ENCODE measurements at regions not wholly inside any gene's neighbourhood (a gene's known extent, or its start where the extent isn't known, plus 50 kb on each side); places are given as distances from the start of the nearest gene placed in this dataset.
A peak's percentile ranks its signal among the peaks of the same experiment; 100 is the strongest.
"Not testable (repeated sequence)": the region's sequence is repeated elsewhere in the genome, so short reads cannot be mapped to it uniquely, and the experiment has no call there.

DNA sequence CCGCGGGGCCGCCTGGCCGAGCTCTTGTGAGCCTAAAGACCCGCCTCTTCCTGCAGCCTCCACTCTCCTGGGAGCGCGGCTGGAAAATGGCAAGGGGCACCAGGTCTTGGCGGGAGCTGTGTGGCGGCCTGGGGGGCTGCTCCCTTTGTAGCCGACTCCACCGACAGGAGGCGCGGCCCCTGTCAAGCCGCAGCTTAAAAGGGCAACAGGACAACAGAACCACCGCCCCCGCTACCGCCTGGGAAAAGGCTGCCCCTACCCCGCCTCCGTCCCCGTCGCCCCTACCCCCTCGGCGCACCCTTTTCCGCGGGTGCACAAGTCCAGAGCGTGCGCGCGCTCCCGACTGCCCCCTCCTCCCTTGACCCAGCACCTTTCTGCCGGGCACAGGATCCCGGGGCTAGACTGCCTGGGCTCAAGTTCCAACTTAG lies 60.3 kb downstream of the GOLGA8K start:
- DNase-seq = not testable (repeated sequence)

DNA sequence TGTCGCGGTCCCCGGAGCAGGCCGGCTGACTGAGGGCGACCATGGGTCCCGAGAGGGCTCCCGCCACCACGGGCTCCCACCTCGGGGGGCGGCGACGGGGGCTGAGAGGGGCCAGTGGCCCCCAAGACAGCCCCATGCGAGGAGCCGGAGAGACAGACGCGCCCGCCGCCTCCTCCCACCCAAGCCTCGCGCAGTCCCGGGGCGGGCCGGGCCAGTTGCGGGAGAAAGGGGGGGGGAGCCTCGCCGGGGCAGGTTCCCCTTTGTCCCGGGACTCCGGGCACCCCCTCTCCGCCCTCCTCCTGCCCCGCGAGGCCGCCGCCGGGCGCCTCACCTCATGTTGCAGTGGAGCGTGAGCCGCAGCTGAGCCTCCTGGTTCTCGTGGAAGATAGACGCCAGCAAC lies 60.8 kb downstream of the GOLGA8K start:
- DNase-seq = not testable (repeated sequence)

DNA sequence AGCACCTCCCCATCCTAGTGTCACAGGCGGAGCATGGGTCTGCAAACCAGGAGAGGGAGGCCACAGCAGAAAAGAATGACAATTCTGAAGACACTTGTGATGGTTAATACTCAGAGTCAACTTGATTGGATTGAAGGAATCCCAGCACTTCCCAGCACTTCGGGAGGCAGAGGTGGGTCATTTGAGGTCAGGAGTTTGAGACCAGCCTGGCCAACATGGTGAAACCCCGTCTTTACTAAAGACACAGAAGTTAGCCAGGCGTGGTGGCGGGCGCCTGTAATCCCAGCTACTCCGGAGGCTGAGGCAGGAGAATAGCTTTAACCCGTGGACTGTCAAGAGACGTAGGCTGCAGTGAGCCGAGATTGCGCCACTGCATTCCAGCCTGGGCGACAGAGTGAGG lies 61.6 kb downstream of the GOLGA8K start:
- DNase-seq = not testable (repeated sequence)

DNA sequence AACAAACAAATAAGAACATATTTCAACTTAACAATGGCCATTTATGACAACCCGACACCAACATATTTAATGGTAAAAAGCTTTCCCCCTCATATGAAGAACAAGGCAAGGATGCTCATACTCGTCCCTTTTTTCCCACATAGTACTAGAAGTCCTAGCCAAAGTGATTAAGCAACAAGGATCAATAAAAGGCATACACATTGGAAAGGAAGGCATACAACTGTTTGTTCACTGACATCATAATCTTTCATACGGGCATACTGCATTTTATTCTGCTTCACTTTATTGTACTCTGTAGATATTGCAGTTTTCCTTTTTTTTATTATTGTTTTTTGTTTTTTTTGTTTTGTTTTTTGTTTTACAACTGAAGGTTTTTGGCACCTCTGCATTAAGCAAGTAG lies 66.3 kb downstream of the GOLGA8K start:
- not testable (repeated sequence) for DNase-seq

DNA sequence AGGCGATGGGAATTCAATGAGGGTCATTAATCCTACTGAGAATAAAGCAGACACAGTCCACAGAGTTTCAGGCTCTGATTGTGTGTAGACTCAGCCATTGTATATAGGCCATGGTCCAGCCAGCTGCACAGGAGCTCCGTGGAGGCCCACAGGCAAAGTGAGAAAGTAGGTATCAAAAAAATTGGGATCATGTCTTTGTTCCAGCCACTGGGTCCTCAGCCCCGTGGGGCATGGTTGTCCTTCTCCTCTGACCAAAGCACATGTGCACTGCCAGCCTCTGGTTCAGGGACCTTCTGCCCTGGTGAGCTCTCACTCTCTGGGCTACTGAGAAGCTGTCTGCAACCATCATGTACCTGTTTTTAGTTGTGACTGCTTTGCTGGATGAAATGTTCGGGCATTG lies 79.7 kb downstream of the GOLGA8K start:
- DNase-seq = not testable (repeated sequence)

DNA sequence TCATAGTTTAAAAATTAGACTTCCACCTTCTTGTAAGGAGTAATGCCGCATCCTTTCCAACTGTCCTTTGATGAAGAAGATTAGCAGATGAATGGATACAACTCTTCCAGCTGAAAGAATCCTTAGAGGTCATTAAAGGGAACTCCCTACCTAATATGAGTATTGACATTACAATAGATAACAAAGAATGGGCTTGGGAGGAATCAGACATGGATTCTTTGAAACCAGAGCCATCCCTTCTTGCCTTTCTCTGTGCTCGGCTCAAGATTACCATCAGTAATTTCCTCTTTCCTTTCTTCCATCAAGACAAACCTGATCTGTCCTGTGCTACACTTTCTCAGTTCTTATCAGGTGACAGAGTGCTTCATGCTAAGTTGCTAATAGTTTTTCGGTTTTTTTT lies 83.8 kb downstream of the GOLGA8K start:
- DNase-seq = not testable (repeated sequence)

DNA sequence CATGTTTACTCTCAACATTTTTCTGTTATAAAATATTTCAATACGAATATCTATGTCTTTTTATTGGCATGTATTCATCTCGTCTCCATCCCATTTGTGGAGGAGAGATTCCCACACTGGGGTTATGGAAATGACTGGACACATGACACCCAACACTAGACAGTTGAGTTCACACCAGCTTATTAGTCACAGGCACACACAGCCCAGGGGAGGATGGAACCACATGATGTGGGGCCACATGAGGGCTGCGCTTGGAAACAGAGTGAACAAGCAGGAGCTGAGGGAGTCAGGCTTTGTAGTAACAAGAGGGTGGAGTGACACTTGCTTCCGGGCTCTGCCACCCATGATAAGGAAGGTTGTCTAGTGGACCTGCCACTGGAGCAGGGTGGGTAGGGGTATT lies 86.6 kb downstream of the GOLGA8K start:
- DNase-seq = not testable (repeated sequence)

DNA sequence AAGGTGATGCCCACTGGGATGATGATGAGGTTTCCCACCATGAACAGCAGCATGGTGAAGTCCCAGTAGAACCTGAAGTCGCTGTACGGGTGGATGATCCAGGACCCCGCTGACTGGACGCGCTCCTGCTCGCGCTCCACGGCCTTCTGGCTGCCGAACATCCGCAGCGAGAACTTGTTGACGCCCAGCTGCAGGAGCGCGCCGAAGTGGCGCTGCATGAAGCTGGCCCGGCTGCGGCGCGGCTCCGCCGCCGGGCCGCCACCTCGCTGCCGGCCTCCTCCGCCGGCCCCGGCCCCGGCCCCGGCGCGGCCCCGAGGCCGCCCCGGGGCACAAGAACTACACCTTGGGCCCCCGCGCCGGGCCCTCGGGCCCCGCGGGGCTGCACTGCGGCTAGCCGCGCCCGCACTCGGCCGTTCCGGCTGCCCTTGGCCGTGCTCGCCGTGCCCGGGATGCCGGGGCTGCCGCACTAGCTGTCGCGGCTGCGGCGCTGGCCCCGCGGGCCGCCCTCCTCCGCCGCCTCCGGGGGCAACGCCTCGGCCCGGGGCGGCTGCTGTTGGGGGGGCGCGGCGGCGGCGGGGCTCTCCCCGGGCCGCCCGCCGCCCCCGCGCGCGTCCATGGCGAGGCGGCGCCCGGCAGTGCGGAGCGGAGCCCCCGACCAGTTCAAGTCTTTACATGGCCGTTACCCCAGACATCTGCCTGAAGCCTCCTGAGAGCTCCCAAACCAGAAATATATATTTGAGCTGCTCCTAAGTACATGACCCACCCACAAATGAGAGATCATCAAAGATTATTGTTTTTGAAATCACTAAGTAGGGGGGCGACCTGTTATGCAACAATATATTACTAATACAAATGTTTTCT lies 87.8 kb downstream of the GOLGA8K start:
- DNase-seq = not testable (repeated sequence)

DNA sequence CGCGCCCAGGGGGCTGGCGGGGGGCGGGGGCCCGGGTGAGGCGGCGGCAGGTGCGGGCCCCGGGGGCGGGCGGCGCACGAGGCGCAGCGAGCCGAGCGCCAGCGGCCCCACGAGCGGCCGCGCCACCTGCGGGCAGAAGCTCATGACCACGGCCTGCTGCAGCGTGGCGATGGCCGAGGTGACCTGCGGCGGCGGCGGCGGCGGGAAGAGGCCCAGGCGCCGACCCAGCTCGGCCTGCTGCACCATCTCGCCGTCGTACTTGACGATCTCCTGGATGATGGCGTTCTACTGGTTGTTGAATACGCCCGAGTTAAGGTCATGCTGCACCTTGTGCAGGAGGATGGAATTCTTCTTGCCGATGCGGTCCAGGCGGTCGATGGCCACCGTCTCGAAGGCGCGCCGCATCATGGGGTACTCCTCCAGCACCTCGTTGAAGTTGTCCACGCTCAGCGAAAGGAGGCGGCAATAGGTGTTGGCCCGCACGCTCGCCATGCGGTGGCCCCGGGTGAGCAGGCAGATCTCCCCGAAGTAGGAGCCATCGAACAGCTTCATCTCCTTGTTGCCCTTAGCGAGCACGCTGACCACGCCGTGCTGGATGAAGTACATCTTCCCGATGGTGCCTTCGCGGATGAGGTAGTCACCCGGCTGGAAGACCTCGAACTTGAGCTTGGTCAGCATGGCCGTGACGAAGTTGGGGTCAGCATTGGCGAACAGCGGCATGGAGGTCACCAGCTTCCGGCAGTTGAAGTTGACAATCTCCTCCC lies 89.5 kb downstream of the GOLGA8K start:
- not testable (repeated sequence) for DNase-seq

DNA sequence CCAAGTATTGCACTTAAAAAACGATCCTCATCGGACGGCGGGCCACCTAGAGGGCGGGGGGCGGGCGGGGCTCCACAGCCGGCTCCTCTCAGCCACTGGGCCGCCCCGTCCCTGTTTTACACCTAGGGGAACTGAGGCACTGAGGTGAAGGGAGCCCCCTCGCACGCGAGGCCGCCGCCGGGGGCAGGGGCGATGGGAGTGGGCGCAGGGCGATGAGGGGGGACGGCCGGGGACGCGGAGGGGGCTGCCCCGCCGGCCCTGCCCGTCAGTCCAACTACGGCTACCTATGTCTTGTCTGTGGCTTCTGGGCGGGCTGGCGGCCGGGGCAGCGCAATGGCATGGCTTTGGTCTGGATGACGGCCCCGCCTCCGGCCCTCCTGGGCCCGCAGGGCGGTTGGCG lies 90.4 kb downstream of the GOLGA8K start:
- DNase-seq = not testable (repeated sequence)

DNA sequence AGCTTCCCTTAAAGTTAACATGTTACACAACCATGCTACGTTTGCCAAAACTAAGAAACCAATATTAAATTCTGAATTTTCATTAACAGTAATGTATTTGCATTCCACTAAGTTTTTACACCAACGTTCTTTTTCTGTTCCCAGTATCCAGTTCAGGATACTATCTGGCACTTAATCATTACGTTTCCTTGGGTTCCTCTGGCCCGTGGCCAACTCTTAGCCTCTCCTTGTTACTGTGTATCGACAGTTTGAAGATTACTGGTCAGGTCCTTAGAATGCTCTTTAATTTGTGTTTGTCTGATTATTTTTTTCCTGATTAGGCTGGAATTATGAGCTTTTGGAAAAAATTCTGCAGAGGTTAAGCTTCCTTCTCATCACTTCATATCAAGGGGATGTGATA lies 95.5 kb downstream of the GOLGA8K start:
- not testable (repeated sequence) for DNase-seq

DNA sequence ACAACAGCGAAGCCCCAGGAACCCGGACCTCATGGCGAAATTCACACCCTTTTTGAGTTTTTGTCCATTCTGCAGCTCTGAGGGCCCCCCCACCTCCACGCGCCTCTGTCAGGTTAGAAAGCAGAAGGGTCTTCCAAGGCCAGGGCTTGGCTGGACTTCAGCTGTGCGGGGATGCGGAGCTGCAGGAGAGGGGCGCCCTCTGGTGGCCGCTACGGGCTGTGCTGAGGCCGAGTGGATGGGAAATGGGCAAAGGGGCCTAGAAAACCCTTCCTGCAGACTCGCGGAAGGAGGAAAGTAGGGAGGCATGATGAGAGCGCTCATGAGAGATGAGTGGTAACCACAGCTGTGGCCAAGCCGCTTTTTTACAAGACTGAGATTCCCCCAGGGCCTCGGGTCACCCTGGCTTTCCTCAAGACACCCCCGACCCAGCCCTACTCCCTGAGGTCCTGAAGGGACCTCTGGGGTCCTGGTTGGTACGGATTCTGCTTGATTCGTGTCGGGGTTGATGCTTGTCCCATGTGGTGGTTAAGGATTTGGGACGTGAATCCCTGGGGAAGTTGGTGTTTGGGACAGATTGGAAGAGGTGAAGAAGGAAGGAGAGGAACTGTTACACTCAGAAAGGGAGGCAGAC lies 126.8 kb downstream of the GOLGA8K start:
- not testable (repeated sequence) for DNase-seq

DNA sequence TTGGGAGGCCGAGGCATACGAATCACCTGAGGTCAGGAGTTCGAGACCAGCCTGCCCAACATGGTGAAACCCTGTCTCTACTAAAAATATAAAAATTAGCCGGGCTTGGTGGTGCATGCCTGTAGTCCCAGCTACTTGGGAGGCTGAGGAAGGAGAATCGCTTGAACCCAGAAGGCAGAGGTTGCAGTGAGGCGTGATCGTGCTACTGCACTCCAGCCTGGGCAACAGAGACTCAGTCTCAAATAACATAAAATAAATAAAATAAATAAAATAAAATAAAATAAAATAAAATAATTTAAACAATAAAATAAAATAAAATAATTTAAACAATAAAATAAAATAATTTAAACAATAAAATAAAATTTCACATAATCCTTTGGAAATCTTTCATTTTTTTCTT lies 149.1 kb downstream of the GOLGA8K start:
- not testable (repeated sequence) for DNase-seq

DNA sequence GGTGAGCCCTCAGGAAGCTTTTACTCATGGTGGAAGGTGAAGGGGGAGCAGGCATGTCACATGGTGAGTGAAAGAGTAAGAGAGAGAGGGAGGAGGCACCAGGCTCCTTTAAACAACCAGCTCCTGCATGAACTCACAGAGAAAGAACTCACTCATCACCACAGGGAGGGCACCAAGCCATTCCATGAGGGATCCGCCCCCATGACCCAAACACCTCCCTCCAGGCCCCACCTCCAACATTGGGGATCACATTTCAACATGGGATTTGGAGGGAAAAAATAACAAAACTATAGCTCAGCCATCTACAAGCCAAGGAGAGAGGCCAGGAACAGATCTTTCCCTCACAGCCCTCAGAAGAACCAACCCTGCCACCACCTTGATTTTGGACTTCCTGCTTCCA lies 153.9 kb downstream of the GOLGA8K start:
- DNase-seq = not testable (repeated sequence)

DNA sequence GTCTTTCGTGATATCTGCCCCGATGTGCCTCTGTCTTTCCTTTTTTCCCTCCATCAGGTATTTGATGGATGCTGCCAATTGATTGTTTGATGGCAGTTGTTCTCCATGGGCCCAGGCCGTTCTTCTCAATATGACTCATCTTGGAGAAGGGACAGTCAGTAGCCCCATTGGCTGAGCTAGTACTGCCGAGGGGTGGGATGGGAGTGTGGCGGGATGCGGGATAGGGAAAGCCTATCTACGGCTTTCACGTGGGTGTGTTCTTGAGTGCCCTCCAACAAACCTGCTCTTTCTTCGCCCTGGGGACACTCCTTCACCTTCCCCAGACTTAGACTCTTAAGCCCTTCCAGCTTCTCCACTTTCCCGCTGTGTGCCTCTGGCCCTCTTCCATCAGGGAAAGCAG lies 159.4 kb downstream of the GOLGA8K start:
- DNase-seq = not testable (repeated sequence)

DNA sequence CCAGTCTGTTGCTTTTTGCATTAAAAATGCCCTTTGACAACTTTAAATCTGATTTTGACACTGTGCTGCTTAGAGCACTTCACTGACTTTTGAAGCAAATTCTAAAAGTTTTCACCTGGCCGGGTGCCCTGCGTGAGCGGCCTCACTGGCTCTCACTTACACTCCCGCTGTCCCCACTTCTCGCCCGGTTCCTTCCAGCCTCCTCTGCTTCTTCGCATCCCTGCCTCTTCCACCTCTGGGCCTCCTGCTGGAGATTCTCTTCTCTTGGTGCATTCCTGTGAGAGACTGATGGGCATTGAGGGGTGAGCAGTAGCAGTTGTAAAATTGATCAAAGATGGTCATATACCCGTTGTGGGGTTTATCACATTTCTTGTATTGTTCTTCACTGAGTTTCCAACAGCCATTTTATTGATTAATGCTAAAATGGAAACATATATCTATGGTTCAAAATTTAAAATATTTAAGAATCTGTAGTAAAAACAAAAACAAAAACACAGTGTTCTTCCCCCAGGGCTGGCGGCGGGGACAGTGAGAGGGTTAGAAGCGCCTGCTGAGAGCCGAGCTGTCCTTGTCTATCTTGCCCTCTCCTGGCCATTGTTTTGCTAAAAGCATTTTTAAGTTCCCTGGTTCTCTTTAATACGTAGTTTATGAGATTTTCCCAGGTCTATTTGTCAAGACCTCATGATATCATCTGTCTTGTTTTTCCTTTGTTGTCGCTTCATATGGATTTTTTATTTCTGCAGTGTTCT lies 160.1 kb downstream of the GOLGA8K start:
- not testable (repeated sequence) for DNase-seq

DNA sequence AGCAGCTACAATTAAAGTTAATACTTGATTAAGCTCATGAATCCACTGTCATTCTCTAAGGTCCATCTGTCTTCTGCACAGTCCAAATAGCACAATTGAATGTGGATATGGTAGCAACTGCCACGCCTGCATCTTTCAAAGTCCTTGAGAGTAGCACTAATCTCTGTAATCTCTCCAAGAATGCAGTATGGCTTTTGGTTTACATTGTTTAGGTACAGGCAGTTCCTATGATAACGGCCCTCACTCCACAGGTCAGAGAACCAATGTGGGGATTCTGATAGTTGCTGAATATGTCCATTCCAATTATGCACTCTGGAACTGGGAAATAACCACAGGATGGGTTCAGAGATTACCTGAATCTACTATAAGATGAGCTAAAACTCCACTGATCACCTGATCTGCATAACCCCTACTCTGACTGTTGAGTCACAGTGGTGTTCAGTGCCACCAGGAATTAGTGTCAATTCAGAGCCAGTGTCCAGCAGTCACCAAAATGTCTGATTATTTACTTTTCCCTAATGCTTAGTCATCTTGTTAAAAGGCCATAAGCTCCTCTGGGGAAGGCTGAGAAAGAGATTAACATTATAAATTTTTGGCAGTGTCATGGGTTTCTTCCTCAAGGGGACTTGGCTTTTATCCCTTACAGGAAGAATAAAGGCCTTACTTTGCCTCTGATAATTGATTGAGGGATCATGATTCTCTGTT lies 175.5 kb downstream of the GOLGA8K start:
- not testable (repeated sequence) for DNase-seq

DNA sequence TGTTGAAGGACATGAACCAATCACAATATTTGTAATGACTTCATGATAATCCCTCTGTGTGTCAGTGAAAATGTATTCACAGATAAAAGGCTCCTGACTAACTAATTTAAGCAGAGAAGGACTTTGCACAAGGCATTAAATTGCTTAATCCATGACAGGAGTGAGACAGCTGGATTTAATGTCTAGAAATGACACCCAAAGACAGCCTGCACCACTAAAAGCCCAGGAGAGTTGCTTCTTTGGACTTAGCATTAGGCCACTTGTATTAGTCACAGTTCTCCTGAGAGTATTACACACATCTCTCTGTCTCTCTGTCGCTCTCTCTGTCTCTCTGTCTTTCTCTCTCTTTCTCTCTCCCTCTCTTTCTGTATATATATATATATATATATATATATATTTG lies 180.4 kb downstream of the GOLGA8K start:
- DNase-seq = peak; percentile 1
